ENCODE measurements at regions not wholly inside any gene's neighbourhood (a gene's known extent, or its start where the extent isn't known, plus 50 kb on each side); places are given as distances from the start of the nearest gene placed in this dataset.

DNA sequence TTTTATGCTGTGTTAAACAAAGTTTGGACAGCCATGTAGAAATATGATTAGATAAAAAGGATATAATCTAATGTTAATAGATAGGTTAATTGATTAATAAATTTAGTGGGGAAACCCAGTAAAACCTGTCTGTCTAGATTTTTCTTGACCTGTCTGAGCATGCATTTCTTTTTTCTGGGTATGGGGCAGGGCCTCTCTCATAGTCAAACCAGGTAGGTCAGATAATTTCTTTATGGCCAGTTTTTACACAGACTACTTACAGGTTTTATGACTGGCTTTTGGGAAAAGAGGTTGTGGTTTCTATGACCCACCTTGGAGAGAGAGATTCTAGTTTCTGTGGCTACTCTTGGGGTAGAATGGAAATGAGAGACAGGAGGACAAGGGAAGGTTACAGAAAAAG lies 135.6 kb upstream of the EPHA5 start:
- no peaks in the 10 kb centered on the region for H3K36me3 Mint-ChIP-seq

DNA sequence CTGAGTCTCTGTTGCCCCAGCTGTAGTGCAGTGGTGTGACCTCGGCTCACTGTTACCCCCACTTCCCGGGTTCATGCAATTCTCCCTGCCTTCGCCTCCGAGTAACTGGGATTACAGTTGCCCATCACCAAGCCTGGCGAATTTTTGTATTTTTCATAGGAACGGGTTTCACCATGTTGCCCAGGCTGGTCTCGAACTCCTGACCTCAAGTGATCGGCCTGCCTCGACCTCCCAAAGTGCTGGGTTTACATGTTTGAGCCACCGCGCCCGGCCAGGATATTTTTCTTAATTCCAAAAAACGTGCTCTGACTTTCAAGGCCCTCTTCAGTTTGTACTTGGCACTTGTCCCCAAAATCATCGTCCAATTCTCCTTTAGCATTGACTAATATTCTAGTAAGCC lies 129.2 kb upstream of the EPHA5 start:
- Histone ChIP-seq H3K27ac (ENCODE audit: low read depth, low read length) (no peak overlapping the region), H3K27me3 (ENCODE audit: insufficient read depth, low read length, poor library complexity, severe bottlenecking) (no peaks in the 10 kb centered on the region), H3K4me3 (ENCODE audit: low read length) (no peak overlapping the region), H3K9me3 (ENCODE audit: low read length) (no peaks in the 10 kb centered on the region), H3K36me3 (ENCODE audit: insufficient read depth, low read length) (no peaks in the 10 kb centered on the region), H3K4me1 (ENCODE audit: insufficient read depth, low read length) (no peaks in the 10 kb centered on the region)
- Mint-ChIP-seq H3K9me3 (peaks cover 1 to 16% (median 5%) of the 10 kb centered on the region in 5 donors), H3K4me1 (no peaks in the 10 kb centered on the region), H3K36me3 (no peaks in the 10 kb centered on the region), H3K4me3 (no peak overlapping the region), H3K27ac (no peak overlapping the region), H3K27me3 (no peaks in the 10 kb centered on the region)
- ChIA-PET POLR2A (no interaction called here), CTCF (no interaction called here)
- DNase-seq, result no peak

More for the DNA sequence above, 135.6 kb upstream of the EPHA5 start:
- no peaks in the 10 kb centered on the region for H3K36me3 ChIP-seq (ENCODE audit: insufficient read depth, low read length)
- POLR2A ChIA-PET, result no interaction called here
- no peak overlapping the region for H3K4me3 ChIP-seq (ENCODE audit: low read length)
- H3K27ac ChIP-seq (ENCODE audit: low read depth, low read length), result no peak overlapping the region
- no peaks in the 10 kb centered on the region for H3K4me1 Mint-ChIP-seq
- no peaks in the 10 kb centered on the region for H3K4me1 ChIP-seq (ENCODE audit: insufficient read depth, low read length)
- CTCF ChIA-PET, result no interaction called here
- no peak for DNase-seq
- H3K9me3 Mint-ChIP-seq, result peaks cover 3 to 28% (median 7%) of the 10 kb centered on the region in 5 donors
- no peaks in the 10 kb centered on the region for H3K27me3 ChIP-seq (ENCODE audit: insufficient read depth, low read length, poor library complexity, severe bottlenecking)
- no peak overlapping the region for H3K4me3 Mint-ChIP-seq
- peaks cover 0 to 2% of the 10 kb centered on the region in 2 donors for H3K27me3 Mint-ChIP-seq
- no peaks in the 10 kb centered on the region for H3K9me3 ChIP-seq (ENCODE audit: low read length)
- H3K27ac Mint-ChIP-seq, result no peak overlapping the region

DNA sequence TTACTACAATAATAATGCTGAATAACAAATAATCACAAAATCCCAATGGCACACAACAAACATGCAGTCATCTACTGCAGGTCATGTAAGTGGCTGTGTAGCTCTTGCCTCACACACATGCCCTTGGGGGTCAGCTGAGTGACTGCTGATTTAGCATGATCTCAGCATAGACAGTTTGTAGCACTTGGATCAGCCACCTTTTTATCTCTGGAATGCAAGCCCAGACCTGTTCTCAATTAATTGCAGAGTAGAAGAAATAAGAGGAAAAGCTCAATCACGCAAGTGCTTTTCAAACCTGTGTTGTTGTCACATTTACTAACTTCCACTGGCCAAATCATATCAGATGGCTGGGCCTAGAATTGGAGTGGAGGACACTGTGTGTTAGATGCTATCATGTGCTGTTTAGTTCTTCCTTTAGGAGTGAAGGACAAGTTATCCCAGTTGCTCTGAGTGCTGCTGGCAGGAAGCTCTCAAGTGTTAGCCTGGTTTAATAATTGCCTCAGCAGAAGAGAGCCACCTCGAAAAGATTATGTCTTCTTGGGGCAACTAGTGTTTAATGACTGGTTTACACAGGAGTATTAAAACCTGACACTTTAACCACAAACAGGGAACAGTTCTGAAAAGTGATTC lies 128.3 kb upstream of the EPHA5 start:
- Mint-ChIP-seq H3K36me3 (no peaks in the 10 kb centered on the region), H3K9me3 (peaks cover 4 to 15% (median 8%) of the 10 kb centered on the region in 5 donors), H3K4me3 (no peak overlapping the region), H3K27ac (no peak overlapping the region), H3K4me1 (no peaks in the 10 kb centered on the region), H3K27me3 (no peaks in the 10 kb centered on the region)
- H3K36me3 ChIP-seq (ENCODE audit: insufficient read depth, low read length), result no peaks in the 10 kb centered on the region
- H3K9me3 ChIP-seq (ENCODE audit: low read length), result no peaks in the 10 kb centered on the region
- no peak for DNase-seq
- H3K4me1 ChIP-seq (ENCODE audit: insufficient read depth, low read length), result no peaks in the 10 kb centered on the region
- no peak overlapping the region for H3K4me3 ChIP-seq (ENCODE audit: low read length)
- POLR2A ChIA-PET, result no interaction called here
- H3K27me3 ChIP-seq (ENCODE audit: insufficient read depth, low read length, poor library complexity, severe bottlenecking), result no peaks in the 10 kb centered on the region
- CTCF ChIA-PET, result no interaction called here
- H3K27ac ChIP-seq (ENCODE audit: low read depth, low read length), result no peak overlapping the region

DNA sequence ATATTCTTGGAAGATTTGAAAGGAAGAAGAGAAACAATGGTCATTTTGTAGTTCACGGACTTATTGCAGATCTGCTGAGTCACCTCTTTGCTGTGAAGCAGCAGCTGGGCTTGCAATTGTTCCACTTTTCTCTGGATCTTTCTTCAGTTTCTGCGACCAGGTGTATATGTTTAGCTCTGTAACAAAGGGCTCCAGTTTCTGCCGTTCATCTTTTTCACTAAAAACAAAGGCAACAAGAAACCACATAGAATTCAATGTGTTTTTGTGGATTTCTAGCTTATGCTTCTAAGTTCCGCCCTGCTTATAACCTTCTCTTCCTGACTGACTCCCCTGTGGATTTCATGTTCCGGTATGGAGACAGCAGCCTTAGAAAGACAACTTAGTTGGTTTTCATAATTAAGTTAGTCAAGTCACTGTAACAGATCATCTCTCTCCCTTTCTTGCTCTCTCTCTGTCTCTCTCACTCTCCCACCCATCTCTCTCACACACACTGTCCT lies 121.6 kb upstream of the EPHA5 start:
- H3K4me3 ChIP-seq (ENCODE audit: low read length), result no peak overlapping the region
- DNase-seq, result no peak
- H3K9me3 ChIP-seq (ENCODE audit: low read length), result no peaks in the 10 kb centered on the region
- H3K36me3 ChIP-seq (ENCODE audit: insufficient read depth, low read length), result no peaks in the 10 kb centered on the region
- Mint-ChIP-seq H3K27me3 (peaks cover 0 to 1% of the 10 kb centered on the region in 2 donors), H3K9me3 (peaks cover 5 to 10% (median 9%) of the 10 kb centered on the region in 5 donors), H3K36me3 (no peaks in the 10 kb centered on the region), H3K27ac (no peak overlapping the region), H3K4me3 (no peak overlapping the region), H3K4me1 (no peaks in the 10 kb centered on the region)
- no peaks in the 10 kb centered on the region for H3K4me1 ChIP-seq (ENCODE audit: insufficient read depth, low read length)
- ChIA-PET POLR2A (no interaction called here), CTCF (no interaction called here)
- H3K27me3 ChIP-seq (ENCODE audit: insufficient read depth, low read length, poor library complexity, severe bottlenecking), result no peaks in the 10 kb centered on the region
- H3K27ac ChIP-seq (ENCODE audit: low read depth, low read length), result no peak overlapping the region

DNA sequence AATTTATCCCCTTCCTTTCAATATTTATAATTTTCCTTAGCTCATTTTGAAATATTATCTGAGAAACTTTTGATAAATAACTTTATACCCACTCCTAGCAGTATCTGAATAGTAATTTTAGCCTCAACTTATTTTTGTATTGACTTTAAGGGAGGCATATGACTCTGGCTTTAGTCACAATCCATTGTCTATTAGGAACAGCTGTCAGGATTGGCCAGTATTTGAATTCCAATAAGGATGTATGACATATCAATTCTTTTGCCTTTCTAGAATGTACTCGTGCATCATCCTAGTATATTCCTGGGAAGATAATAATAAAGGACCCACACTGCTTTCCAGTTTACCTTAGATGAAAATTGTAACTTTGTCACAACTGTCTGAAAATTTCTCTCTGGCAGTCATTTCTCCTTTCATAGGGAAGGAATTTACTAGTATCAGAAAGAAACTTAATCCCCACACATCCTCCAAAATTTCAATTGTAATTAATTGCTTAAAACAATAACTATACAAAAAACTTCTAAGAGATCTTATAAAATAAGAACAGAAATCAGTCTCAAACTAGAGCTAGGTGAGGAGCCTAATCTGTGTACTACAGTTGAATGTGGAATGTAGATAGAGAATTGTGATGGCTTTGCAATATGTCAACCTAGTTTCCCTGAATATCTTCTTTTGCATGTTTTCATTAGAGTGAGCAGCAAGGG lies 121.0 kb upstream of the EPHA5 start:
- Histone ChIP-seq H3K27ac (ENCODE audit: low read depth, low read length) (no peak overlapping the region), H3K9me3 (ENCODE audit: low read length) (no peaks in the 10 kb centered on the region), H3K4me1 (ENCODE audit: insufficient read depth, low read length) (no peaks in the 10 kb centered on the region), H3K36me3 (ENCODE audit: insufficient read depth, low read length) (no peaks in the 10 kb centered on the region), H3K27me3 (ENCODE audit: insufficient read depth, low read length, poor library complexity, severe bottlenecking) (no peaks in the 10 kb centered on the region), H3K4me3 (ENCODE audit: low read length) (no peak overlapping the region)
- ChIA-PET POLR2A (no interaction called here), CTCF (no interaction called here)
- Mint-ChIP-seq H3K9me3 (peaks cover 5 to 10% (median 9%) of the 10 kb centered on the region in 5 donors), H3K27ac (no peak overlapping the region), H3K4me3 (no peak overlapping the region), H3K4me1 (no peaks in the 10 kb centered on the region), H3K27me3 (peaks cover 0 to 1% of the 10 kb centered on the region in 2 donors), H3K36me3 (no peaks in the 10 kb centered on the region)
- DNase-seq, result no peak

DNA sequence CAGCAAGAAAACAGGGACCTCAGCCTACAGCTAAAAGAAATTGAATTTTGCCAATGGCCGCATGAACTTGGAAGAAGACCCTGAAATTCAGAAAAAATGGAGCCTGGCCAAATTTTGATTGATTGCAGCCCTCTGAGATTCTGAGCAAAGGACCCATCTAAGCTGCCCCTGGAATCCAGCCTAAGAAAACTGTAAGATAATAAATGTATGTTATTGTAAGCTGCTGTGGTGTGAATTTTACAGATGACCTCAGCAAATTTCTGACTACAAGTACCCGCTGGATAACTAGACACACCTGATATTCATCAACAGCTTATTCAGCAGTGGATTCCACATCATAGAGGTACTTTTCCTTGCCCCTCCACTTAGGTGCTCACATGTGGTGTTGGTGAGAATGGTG lies 119.5 kb upstream of the EPHA5 start:
- Mint-ChIP-seq H3K4me3 (no peak overlapping the region), H3K9me3 (peaks cover 4 to 12% (median 9%) of the 10 kb centered on the region in 5 donors), H3K36me3 (no peaks in the 10 kb centered on the region), H3K27me3 (peaks cover 0 to 1% of the 10 kb centered on the region in 2 donors), H3K27ac (no peak overlapping the region), H3K4me1 (no peaks in the 10 kb centered on the region)
- DNase-seq, result no peak
- no peaks in the 10 kb centered on the region for H3K9me3 ChIP-seq (ENCODE audit: low read length)
- no peaks in the 10 kb centered on the region for H3K27me3 ChIP-seq (ENCODE audit: insufficient read depth, low read length, poor library complexity, severe bottlenecking)
- ChIA-PET POLR2A (no interaction called here), CTCF (no interaction called here)
- no peaks in the 10 kb centered on the region for H3K36me3 ChIP-seq (ENCODE audit: insufficient read depth, low read length)
- no peak overlapping the region for H3K4me3 ChIP-seq (ENCODE audit: low read length)
- no peak overlapping the region for H3K27ac ChIP-seq (ENCODE audit: low read depth, low read length)
- H3K4me1 ChIP-seq (ENCODE audit: insufficient read depth, low read length), result no peaks in the 10 kb centered on the region

DNA sequence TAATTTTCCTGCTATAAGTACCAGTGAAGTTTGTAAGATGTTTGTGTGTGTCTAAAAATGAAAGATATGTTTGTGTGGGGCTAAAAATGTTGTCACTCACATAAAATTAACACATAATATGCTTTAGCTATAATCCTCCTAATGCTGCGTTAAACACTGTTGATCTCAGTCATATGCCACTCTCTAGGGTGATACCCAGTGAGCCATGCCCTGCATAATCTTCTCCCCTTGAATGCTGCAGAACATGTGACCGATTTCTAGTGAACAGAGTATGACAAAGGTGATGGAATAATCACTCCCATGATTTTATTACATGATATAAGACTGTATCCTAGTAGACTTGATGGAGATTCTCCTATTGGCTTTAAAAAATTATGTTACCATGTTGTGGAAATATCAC lies 119.1 kb upstream of the EPHA5 start:
- Histone ChIP-seq H3K27ac (ENCODE audit: low read depth, low read length) (no peak overlapping the region), H3K4me3 (ENCODE audit: low read length) (no peak overlapping the region), H3K27me3 (ENCODE audit: insufficient read depth, low read length, poor library complexity, severe bottlenecking) (no peaks in the 10 kb centered on the region), H3K4me1 (ENCODE audit: insufficient read depth, low read length) (no peaks in the 10 kb centered on the region), H3K9me3 (ENCODE audit: low read length) (no peaks in the 10 kb centered on the region), H3K36me3 (ENCODE audit: insufficient read depth, low read length) (no peaks in the 10 kb centered on the region)
- Mint-ChIP-seq H3K27ac (no peak overlapping the region), H3K27me3 (peaks cover 0 to 1% of the 10 kb centered on the region in 2 donors), H3K4me1 (no peaks in the 10 kb centered on the region), H3K9me3 (peaks cover 5 to 13% (median 9%) of the 10 kb centered on the region in 5 donors), H3K4me3 (no peak overlapping the region), H3K36me3 (no peaks in the 10 kb centered on the region)
- DNase-seq, result no peak
- CTCF ChIA-PET, result no interaction called here
- POLR2A ChIA-PET, result no interaction called here

DNA sequence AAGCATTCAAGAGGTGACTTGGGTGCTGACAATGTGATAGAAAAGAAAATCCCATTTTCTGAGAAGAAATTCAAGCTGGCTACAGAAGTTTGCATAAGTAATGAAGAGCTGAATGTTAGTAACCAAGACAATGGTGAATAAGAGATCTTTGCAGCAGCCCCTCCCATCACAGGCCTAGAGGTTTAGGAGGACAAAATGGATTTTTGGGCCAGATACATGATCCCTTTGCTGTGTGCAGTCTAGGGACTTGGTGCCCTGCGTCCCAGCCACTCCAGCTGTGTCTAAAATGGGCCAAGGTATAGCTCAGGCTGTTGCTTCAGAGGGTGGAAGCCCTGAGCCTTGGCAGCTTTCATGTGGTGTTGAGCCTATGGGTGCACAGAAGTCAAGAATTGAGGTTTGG lies 107.0 kb upstream of the EPHA5 start:
- Histone ChIP-seq H3K27ac (ENCODE audit: low read depth, low read length) (no peak overlapping the region), H3K4me1 (ENCODE audit: insufficient read depth, low read length) (no peaks in the 10 kb centered on the region), H3K9me3 (ENCODE audit: low read length) (no peaks in the 10 kb centered on the region), H3K4me3 (ENCODE audit: low read length) (no peak overlapping the region), H3K27me3 (ENCODE audit: insufficient read depth, low read length, poor library complexity, severe bottlenecking) (no peaks in the 10 kb centered on the region), H3K36me3 (ENCODE audit: insufficient read depth, low read length) (no peaks in the 10 kb centered on the region)
- ChIA-PET CTCF (no interaction called here), POLR2A (no interaction called here)
- DNase-seq, result no peak
- Mint-ChIP-seq H3K27me3 (peaks cover 0 to 1% of the 10 kb centered on the region in 2 donors), H3K9me3 (peaks cover 13 to 31% (median 18%) of the 10 kb centered on the region in 5 donors), H3K4me1 (no peaks in the 10 kb centered on the region), H3K4me3 (no peak overlapping the region), H3K36me3 (no peaks in the 10 kb centered on the region), H3K27ac (no peak overlapping the region)

All from CD8-positive, alpha-beta memory T cell (primary cell).